GM18870 (cell line): ENCODE measurements at regions not wholly inside any gene's neighbourhood (a gene's known extent, or its start where the extent isn't known, plus 50 kb on each side); places are given as distances from the start of the nearest gene placed in this dataset.

Source experiments
- ATAC-seq: cut with Tn5 transposase; IDR thresholded peaks from one replicate; pipeline ENCODE4 v1.9.1; 2021; ENCODE audit warnings: moderate library complexity; ENCODE audit not compliant: unreplicated experiment

DNA sequence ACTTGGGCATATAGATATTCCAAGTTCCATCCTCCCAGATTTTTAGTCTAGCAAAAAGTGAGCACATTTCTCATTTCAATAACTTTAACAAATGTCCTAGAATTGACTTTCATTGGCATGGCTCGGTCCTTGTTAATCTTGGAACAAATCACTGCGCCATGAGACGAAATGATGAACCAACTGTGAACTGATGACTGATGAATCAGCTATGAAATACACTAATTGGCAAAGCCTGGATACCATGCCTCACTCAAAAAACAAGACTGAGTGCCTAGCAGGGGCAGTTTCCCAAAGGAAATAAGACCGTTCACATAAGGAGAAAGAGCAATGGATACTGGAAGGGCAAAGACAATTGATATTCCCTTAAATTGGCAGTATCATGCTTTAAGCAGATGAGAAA lies 248.6 kb upstream of the VEGFC start:
- ATAC-seq = no peak

DNA sequence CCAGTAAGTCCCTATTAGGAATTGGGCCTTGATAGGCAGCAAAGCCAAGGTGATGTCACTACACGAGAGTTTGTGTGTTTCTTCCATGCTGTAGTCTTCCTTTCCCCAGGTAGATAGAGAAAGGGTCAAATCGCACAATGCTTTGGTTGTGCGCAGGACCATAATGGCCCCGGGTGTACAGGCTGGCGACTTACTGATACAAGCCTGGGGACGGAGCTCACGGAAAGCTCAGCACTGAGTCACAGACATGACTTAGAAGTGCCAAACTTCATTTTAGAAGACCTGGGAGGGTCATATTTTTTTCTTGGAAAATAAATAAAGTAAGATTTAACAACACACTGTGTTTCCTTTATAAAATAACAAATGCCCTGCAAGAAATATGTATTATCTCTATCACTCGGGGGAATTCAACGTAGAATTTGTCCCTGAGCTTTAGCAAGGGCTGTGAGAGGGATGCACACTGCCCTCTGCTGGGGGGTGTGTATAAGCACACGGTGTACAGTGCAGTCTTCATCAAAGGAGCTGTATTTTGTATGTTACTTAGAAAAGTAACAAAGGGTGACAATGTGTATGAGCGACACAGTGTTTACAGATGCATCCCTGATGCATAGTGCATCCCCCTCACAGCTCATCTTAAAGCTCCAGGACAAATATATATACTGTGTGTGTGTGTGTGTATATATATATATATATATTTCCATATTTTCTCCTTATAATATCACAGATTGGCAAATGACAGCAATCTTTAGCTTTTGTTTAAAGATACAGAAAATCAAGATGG lies 254.5 kb upstream of the VEGFC start:
- ATAC-seq = peak; percentile 74

DNA sequence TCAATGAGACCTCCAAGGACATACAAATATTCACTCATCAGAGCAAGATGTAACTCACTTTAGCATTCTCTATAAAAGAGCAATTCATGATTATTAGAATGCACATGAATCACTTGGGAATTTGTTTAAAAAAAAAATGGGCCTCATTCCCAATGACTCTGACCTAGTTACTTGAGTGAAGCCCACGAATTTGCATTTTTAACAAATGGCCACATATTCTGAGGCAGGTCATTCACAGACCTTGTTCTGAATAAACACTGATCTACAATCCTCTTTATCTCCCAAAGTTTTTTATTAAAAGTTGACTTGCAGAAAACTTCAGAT lies 255.1 kb upstream of the VEGFC start:
- ATAC-seq = no peak

DNA sequence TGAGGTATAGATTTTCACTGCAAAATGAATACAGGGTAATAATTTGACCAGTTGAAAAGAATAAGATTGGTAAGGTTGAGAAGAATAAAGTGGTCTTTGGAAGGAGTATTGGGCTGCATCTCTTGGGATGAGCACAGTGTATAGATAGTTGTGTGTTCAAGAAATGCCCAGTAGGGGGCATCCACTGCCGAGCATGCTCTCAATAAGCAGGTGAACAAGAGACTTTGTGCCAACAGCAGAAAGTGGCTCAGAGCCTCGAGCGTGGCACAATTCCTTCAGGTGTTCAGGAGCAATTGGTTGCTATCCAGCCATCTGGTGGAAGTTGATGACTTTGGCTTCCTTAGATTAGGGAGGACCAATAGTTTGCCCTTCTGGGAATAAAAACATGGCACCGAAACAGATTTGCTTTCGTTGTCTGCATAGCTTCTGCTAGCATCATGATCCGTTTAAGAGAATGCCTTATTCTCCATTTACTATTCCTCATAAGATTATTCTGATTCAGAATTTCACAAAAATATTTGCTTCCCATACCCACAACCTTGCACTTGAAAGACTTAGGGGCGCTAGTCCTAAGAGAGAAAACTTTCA lies 258.1 kb upstream of the NEIL3 start:
- peak; percentile 84 for ATAC-seq

DNA sequence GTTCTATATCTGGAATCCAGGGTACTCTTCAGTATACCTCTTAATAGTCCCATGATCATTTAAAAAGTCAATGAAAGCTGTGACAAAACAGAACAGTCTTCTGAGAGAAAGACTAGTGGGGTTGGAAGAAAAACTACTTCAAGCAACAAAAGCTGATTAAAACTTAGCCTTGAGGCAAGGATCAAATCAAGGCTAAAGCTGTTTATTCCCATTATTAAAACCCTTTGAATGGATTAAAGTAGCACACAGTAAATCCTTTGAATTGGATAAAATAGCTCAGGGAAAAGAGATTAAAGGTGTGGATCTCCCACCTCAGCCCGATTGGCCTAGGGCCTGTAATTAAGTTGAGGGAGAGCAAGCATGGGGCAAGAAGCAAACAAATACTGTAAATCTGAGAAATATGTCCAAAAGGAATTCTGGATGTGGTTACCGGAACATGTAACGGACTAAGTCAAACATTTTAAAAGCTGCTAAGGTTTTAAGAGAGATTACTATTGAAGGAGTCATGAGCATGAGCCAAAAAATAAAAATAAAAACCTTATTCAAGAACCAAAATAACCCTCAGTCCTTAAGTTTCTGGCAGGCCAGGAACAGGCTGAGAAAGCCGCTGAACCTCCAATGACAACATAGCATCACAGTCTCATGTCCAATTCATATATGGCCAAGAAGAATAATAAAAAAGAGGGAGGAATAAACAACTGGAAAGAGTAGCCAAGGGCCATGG lies 257.3 kb upstream of the NEIL3 start:
- ATAC-seq = no peak

DNA sequence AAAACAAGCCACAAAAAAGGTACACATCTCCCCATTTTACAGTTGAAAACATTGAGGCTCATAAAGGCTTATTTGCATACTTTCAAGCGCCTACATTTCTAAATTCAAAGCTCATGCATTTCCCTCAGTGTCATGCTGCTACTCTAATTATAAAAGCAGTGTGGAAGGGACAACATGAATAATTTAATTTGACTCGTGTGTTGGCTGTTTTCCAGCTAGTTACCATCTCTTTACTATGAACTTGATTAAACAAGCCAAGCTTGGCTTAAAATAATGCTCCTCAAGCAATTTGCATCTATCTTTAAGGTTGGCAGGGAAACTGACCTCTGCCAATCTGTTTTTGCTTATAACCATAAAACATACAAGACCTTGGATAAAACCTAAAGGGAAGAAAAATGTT lies 252.5 kb upstream of the NEIL3 start:
- no peak for ATAC-seq

DNA sequence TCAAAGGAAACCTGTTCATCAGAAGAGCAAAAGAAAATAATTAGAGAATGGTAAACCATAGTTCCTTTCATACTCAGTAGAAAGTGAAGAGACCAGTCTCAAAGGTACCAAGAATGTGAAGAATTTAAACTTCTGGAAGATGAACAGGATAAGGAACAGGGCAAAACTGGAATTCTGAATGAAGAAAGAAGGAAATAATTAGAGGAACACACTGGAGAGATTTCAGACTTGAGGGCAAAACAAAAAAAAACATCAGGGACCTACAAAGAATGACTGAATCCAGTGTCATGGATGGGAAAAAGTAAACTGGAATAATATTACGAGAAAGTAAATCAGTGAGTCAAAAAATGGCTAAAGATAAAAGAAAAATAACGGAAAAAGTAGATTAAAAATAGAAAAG lies 245.6 kb upstream of the NEIL3 start:
- ATAC-seq = no peak

DNA sequence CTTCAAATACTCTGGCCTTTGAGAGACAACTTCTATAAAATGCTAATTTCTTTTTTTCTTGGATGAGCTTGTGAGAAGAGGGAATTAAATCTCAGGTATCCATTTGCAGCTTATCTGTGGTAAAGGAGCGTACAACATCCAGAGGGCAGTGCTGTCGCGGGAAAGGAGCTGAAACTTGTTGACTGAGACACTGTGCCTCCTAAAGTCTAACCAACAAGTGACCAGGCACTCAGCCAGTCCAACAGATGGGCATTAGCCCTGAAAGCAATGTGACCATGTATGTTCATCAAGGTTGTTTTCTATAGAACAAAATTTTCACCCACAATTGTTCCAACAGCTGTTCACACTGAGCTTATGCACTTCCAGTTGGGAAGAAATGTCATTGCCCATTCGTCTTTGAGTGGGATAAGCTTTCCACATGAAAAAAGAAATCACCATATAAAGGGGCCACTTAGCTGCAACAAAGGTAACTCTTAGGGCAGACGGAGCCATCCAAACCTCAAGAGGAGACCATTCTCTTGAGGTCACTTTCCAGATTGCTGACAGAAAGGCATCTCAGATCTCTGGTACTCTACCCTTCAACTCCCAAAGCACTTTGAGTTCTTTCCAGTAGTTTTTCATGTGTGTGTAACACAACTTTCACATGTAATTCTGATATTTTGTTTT lies 244.8 kb upstream of the NEIL3 start:
- no peak for ATAC-seq

DNA sequence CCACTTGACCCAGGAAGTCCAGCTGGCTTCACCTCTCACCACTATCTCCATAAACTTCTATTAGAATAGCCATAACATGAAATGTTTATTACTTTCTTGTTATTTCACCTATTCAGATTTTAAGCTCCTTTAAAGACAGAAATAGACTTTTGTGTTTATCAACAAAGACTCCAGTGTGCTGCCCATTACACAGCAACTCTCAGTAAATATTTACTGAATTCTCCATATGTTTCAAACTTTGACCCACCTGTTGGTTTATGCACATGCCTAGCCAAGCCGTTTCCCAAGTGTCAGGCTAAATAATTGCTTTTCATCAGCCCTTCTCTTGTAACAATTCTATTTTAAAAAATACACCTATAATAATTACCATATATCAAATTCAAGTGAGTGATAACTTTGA lies 242.9 kb upstream of the NEIL3 start:
- ATAC-seq = no peak

DNA sequence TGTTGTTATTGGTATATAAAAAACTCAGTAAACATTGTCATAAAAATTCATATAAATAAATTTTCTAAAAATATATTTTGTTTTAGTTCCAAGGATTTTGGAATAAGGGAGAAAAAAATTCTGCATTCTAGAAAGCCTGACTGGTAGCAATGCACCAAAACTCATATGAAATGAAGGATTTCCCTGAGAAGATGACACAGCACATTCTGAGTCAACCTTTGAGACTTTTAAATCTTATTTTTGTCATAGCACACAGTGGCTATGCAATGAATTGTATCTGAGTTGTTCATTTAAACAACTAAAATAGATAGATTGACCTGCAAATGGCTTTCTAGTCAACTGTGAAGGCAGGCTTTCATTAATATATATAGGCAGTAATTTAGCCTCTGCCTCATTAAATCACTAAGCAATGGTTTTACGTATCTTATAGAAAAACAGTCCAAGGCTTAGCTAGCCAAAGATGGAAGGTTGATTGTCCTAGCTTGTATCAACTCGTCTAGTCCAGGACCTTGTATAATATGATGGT lies 239.1 kb upstream of the NEIL3 start:
- no peak for ATAC-seq

DNA sequence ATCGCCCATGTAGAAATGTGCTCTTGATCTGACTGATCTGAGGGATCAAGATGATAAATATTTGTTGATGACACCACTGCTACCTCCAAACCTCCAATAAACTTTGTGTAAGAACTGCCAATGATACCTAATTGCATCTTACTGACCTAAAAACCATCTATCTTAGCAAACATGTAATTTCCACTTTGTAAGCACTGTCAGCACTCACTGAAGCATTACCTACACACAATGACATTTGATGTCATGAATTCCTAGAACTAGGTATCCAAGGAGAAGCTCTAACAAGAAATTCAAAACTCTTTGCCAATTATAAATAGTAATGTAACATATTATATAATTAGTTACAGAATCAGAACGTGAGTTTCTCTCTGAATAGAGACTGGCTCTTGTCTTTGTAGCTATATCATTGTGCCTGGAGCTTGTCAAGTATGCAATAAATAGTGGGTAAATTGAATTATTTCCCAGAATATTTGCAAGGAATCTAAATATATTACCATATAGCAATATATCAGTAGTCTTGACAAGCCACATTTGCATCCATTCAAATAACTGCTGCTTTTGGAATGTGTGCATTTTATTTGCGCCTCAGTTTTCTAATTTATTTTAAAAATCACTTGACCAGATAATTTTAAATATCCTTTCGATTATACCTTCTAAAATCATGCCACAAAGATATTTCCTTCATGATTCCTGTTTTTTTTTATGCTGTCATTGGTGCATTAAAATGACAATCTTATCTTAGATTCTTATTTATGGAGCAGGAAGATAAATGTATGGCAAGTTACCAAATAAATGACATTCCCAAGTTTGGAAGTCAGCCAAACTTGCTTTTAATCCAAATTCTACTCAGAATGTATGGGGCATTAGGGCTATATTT lies 232.3 kb upstream of the NEIL3 start:
- no peak for ATAC-seq

DNA sequence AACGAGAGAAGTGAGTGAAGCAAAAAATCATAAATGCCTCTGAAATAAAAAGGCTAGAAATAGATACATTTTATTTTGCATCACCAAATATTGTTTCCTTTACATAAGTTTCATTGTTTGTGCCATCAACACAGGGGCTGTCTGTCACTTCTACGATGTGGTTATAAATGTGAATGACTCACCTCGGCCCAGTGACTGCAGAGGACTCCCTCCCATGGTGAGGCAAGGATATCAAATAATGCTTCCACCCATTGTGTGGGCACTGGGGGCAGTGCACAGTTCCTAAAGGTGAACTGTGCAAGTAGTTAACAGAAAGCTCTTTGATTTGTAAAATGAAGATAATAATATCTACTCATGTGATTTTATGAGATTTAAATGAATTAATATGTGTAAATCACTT lies 230.3 kb upstream of the NEIL3 start:
- ATAC-seq = no peak

DNA sequence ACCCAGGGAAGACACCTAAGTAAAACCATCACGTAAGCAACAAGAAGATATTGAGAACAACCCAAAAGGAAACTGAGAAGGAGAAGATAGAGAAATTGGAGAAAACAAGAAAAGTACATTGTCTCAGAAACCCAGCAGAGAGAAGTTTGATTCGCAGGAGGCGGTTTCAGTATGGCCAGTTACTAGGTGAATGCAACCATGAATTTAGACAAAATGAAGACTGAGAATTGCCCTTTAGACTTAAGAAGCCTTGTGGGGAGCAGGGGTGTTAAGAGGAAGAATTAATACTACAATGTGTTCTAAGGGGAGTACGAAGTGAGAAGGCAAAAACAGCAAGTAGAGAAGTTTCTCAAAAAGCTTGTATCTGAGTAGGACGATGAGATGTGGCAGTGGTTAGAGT lies 229.3 kb upstream of the NEIL3 start:
- ATAC-seq = peak; percentile 73

DNA sequence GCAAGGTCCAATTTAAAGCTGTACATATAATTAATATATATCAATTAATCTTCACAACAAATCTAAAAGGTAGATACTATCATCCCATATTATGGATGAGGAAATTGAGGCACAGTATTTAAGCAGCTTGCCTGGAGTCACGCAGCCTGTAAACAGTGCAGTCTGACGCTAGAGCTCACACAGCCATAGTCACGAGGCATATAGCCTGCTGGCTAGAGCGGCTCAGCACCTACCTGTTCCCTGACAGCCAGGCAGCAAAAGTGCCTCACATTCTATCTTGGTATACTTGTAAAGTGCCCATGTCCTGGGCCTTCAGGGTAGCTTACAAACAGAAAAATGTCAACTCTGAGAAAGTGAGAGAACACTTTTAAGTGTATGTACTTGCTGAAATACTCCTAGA lies 222.6 kb upstream of the NEIL3 start:
- no peak for ATAC-seq

DNA sequence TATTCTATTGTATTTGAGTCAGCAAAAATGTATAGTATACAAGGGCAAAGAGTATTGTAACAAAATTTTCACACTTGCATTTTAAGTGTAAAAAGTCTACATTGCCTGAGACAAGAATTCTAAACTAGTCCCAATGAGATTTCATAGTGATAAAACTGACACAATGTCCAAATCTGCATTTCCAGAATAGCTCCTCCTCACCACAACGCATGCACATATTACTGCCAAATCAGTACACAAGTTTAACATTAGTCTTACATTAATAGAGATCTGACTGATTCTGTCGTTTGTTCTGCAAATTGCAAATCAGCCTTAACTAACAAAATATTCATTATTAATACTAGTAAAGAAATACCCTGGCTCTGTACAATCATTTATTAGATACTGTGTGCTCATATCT lies 222.2 kb upstream of the NEIL3 start:
- no peak for ATAC-seq

DNA sequence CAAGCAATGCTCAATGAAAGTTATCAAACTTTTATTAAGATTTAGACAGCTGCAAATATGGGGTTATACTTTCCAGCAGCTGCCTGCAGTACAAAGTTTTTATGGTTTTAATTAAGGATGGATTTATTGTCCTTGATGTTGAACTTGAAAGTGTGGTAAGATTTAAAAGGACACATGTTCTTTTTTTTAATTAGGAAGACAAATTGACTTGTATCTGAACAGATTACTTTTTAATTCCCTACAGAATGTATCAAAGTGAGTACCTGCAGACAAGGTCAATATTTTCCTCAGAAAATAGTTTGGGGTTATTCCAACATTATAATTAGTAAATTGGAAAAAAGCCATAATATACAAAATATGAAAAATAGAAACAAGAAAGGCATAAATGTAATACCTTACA lies 218.2 kb upstream of the NEIL3 start:
- ATAC-seq = no peak

DNA sequence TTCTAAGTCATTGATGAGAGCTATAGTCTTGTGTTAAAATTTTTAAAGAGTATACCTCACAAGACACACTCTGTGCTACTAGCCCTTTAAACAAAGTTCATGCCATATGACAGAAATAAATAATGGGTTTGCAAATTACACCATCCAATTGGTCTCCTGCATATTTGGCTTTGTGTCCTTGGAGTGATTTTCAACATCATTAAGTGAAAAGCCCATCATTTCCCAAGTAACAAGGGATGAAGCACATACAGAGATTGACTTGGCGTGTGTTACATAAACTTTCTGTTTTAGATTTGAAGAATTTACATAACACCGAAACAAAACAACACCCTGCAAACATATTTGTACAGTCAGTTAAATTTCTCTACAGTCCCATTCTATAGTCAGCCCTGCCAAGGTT lies 216.9 kb upstream of the NEIL3 start:
- no peak for ATAC-seq

DNA sequence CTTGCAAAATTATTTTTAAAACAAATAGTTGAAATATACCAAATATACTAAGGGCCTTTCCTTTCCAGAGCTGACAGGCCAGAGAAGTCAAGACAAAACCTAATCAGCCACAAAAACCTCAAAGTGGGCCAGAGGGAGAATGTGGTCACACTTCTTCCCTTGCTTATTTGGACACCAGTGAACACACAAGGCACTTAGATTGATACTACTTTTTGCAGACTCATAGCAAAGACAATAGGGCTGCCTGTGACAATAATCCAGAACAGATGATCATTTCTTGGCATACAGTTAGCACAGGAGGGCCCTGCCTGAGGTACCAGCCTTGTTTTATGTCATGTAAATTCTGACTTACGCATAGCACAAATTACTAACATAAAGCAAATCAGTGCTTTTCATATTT lies 215.7 kb upstream of the NEIL3 start:
- no peak for ATAC-seq

DNA sequence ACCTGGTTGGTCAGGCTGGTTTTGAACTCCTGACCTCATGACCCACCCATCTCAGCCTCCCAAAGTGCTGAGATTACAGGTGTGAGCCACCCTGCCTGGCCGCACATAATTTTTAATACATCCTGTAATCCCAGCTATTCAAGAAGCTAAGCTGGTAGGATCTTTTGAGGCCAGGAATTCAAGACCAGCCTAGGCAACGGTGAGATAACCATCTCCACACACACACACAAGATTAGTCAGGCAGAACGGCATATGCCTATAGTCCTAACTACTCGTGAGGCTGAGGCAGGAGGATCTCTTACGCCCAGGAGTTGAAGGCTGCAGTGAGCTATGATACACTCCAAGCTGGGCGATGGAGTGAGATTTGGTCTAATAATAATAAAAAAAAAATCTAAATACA lies 212.4 kb upstream of the NEIL3 start:
- no peak for ATAC-seq

DNA sequence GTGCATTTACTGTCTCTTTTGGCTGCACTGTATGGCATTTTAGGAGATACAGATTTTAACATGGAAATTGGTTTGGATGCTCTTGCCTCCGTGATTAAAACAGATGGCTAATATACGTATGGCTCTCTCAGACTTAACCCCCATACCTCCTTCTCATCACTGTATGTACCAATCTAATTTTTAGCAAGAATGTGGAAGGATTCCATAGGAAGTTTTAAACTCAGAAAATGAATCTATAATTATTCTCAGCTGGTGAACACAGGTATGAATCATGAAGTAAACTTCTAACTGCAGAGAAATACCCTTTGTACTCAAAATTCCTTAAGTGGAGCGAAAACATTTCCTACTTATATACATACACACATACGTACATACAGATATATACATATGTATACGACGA lies 210.5 kb upstream of the NEIL3 start:
- ATAC-seq = no peak

DNA sequence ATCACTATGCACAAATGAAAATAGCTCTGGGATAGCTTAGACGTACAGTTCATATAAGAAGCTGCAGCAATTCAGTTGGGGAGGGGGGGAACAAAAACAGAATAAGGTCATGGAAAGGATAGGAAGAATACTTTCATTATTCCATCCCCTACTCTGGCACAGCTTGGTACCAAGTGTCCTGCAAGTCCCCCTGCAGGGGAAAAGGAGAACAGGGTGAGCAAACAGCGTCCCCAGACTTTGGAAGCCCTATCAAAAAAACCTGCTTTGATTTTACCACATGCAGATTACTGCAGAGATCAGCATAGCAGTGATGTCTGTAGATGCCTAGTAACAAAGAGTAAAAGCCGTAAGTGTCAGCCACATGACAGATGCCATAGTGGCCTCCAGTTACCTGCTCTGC lies 209.4 kb upstream of the NEIL3 start:
- ATAC-seq = no peak
